ENCODE measurements at regions not wholly inside any gene's neighbourhood (a gene's known extent, or its start where the extent isn't known, plus 50 kb on each side); places are given as distances from the start of the nearest gene placed in this dataset.

GRCh38 chr3:84125760-84126159 is 833.0 kb upstream of the CADM2 start:
- Mint-ChIP-seq H3K27ac (no peak overlapping the region), H3K27me3 (ENCODE audit: insufficient read depth) (no peaks in the 10 kb centered on the region; the same call in 1 of the 2 replicates), H3K4me1 (ENCODE audit: low read depth) (no peaks in the 10 kb centered on the region), H3K36me3 (ENCODE audit: low read depth) (no peaks in the 10 kb centered on the region), H3K9me3 (peaks cover 8% of the 10 kb centered on the region), H3K4me3 (no peak overlapping the region)
- DNase-seq: no peak
- no peak for TF ChIP-seq CTCF (IDR thresholded peaks at IDR 0.05)

GRCh38 chr3:84126160-84126559 is 832.6 kb upstream of the CADM2 start:
- Mint-ChIP-seq H3K9me3 (peaks cover 8% of the 10 kb centered on the region), H3K4me1 (ENCODE audit: low read depth) (no peaks in the 10 kb centered on the region), H3K4me3 (no peak overlapping the region), H3K27me3 (ENCODE audit: insufficient read depth) (no peaks in the 10 kb centered on the region; the same call in 1 of the 2 replicates), H3K36me3 (ENCODE audit: low read depth) (no peaks in the 10 kb centered on the region), H3K27ac (no peak overlapping the region)
- no peak for TF ChIP-seq CTCF (IDR thresholded peaks at IDR 0.05)
- DNase-seq: no peak

- Mint-ChIP-seq H3K36me3 (ENCODE audit: low read depth) (no peaks in the 10 kb centered on the region), H3K9me3 (peaks cover 18% of the 10 kb centered on the region), H3K27ac (no peak overlapping the region), H3K27me3 (ENCODE audit: insufficient read depth) (no peaks in the 10 kb centered on the region; the same call in 1 of the 2 replicates), H3K4me3 (no peak overlapping the region), H3K4me1 (ENCODE audit: low read depth) (no peaks in the 10 kb centered on the region)
- DNase-seq: no peak
- TF ChIP-seq CTCF (IDR thresholded peaks at IDR 0.05): no peak
Observed at GRCh38 chr3:84128024-84128423, 830.8 kb upstream of the CADM2 start.

GRCh38 chr3:84136425-84136824 is 822.4 kb upstream of the CADM2 start:
- no peak for DNase-seq
- no peak for TF ChIP-seq CTCF (IDR thresholded peaks at IDR 0.05)
- Mint-ChIP-seq H3K9me3 (peaks cover 17% of the 10 kb centered on the region), H3K36me3 (ENCODE audit: low read depth) (no peaks in the 10 kb centered on the region), H3K27ac (no peak overlapping the region), H3K4me1 (ENCODE audit: low read depth) (no peaks in the 10 kb centered on the region), H3K4me3 (no peak overlapping the region), H3K27me3 (ENCODE audit: insufficient read depth) (no peaks in the 10 kb centered on the region; the same call in 1 of the 2 replicates)

GRCh38 chr3:84140631-84141030 is 818.2 kb upstream of the CADM2 start:
- no peak for TF ChIP-seq CTCF (IDR thresholded peaks at IDR 0.05)
- Mint-ChIP-seq H3K4me3 (no peak overlapping the region), H3K9me3 (peaks cover 8% of the 10 kb centered on the region; the same call in 1 of the 2 replicates), H3K27me3 (ENCODE audit: insufficient read depth) (no peaks in the 10 kb centered on the region), H3K4me1 (ENCODE audit: low read depth) (no peaks in the 10 kb centered on the region), H3K36me3 (ENCODE audit: low read depth) (no peaks in the 10 kb centered on the region), H3K27ac (no peak overlapping the region)
- no peak for DNase-seq

- TF ChIP-seq CTCF (IDR thresholded peaks at IDR 0.05): no peak
- H3K36me3 Mint-ChIP-seq (ENCODE audit: low read depth): no peaks in the 10 kb centered on the region
- H3K9me3 Mint-ChIP-seq: peaks cover 4% of the 10 kb centered on the region; the same call in 1 of the 2 replicates
- no peaks in the 10 kb centered on the region for H3K4me1 Mint-ChIP-seq (ENCODE audit: low read depth)
- H3K27ac Mint-ChIP-seq: no peak overlapping the region
- no peaks in the 10 kb centered on the region for H3K27me3 Mint-ChIP-seq (ENCODE audit: insufficient read depth)
- DNase-seq: no peak
- H3K4me3 Mint-ChIP-seq: no peak overlapping the region
Observed at GRCh38 chr3:84141571-84141970, 817.2 kb upstream of the CADM2 start.
